Upper lobe of right lung (tissue), 1 donor: ENCODE measurements at regions not wholly inside any gene's neighbourhood (a gene's known extent, or its start where the extent isn't known, plus 50 kb on each side); places are given as distances from the start of the nearest gene placed in this dataset.
"Not testable (repeated sequence)": the region's sequence is repeated elsewhere in the genome, so short reads cannot be mapped to it uniquely, and the experiment has no call there.

Source experiments
- ATAC-seq: fragments of 200-7000 bp; cut with Tn5 transposase; one replicate; pipeline ENCODE4 v1.9.1; 2020; ENCODE audit warnings: mild to moderate bottlenecking, moderate library complexity
- DNase-seq: peaks from one replicate; pipeline ENCODE4 v3.0.0-alpha.2; 2020
- H3K27ac ChIP-seq: fragments of 200-600 bp; one replicate; pipeline ENCODE4 v1.8.0; 2022
- H3K27me3 ChIP-seq: fragments of 200-600 bp; one replicate; pipeline ENCODE4 v1.8.0; 2022; ENCODE audit warnings: mild to moderate bottlenecking
- H3K36me3 ChIP-seq: fragments of 200-600 bp; one replicate; pipeline ENCODE4 v1.8.0; 2022
- H3K4me1 ChIP-seq: fragments of 200-600 bp; one replicate; pipeline ENCODE4 v1.8.0; 2022
- H3K4me3 ChIP-seq: fragments of 200-600 bp; one replicate; pipeline ENCODE4 v1.8.0; 2022; ENCODE audit warnings: mild to moderate bottlenecking
- H3K9me3 ChIP-seq: fragments of 200-600 bp; one replicate; pipeline ENCODE4 v1.8.0; 2022
- CTCF ChIP-seq: fragments of 200-600 bp; IDR thresholded peaks from one replicate; pipeline ENCODE4 v1.8.0; 2022; ENCODE audit warnings: antibody characterized with exemption
- intact Hi-C: fragments of 100-400 bp; cut with DNase I; formaldehyde crosslinking; loops from one replicate; pipeline ENCODE4 v1.11.0; 2022
- donor health status: DM: no; HTN: yes; CAD: no; lungs with severe emphysema.

DNA sequence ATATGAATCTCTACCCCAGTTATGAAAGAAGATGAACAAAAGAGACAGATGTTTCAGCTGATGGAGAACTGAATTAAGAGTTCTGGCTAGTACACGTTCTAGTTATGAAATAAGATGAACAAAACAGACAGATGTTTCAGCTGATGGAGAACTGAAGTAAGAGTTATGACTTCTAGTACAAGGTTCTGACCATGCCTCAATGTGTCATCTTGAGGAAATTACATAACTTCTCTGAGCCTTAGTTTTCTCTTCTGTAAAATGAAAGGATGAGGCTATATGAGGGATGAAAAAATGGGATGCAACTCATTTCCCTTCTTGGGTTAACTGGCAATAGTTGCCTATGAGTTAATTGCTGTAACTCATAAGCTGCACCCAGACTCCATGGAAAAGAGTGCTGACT is 92.9 kb upstream of the WDR75 start:
- H3K27ac ChIP-seq = peak overlapping the region; percentile 9
- no peak for ATAC-seq

GRCh38 chr2:189350540-189351209 is 90.6 kb upstream of the WDR75 start:
- ATAC-seq = peak; percentile 41
- Histone ChIP-seq H3K27me3 (no peaks in the 10 kb centered on the region), H3K36me3 (no peaks in the 10 kb centered on the region), H3K4me1 (no peaks in the 10 kb centered on the region), H3K27ac (peak overlapping the region; percentile 51), H3K4me3 (no peak overlapping the region), H3K9me3 (no peaks in the 10 kb centered on the region)
- no peak for DNase-seq
- no peak for TF ChIP-seq CTCF
- intact Hi-C loops = no loop called here

More for the DNA sequence above, 92.9 kb upstream of the WDR75 start:
- Histone ChIP-seq H3K4me1 (no peaks in the 10 kb centered on the region), H3K9me3 (no peaks in the 10 kb centered on the region), H3K36me3 (no peaks in the 10 kb centered on the region), H3K27me3 (no peaks in the 10 kb centered on the region), H3K4me3 (no peak overlapping the region)
- no peak for TF ChIP-seq CTCF
- intact Hi-C loops = no loop called here
- DNase-seq = no peak

- intact Hi-C loops, H3K4me3 ChIP-seq, H3K9me3 ChIP-seq, H3K4me1 ChIP-seq, H3K36me3 ChIP-seq, H3K27ac ChIP-seq, DNase-seq, H3K27me3 ChIP-seq, ATAC-seq: not testable (repeated sequence)
Measured at GRCh38 chr2:189351933-189352332, 89.3 kb upstream of the WDR75 start.

GRCh38 chr2:189357375-189357774 is 83.9 kb upstream of the WDR75 start:
- not testable (repeated sequence) for DNase-seq

DNA sequence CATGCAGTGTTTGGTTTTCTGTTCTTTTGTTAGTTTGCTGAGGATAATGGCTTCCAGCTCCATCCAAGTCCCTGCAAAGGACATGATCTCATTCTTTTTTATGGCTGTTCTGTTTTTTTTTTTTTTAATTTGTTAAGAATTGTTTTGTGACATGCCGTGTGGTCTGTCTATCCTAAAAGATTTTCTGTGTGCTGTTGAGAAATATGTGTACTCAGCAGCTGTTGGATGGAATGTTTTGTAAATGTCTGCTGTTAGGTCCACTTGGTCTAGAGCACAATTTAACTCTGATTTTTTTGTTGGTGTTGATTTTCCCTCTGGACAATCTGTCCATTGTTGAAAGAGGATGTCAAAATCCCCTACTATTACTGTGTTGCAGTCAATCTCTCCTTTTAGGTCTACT is 80.4 kb upstream of the WDR75 start:
- no peak for TF ChIP-seq CTCF
- no peak overlapping the region for H3K27ac ChIP-seq
- no peaks in the 10 kb centered on the region for H3K9me3 ChIP-seq
- intact Hi-C loops = no loop called here
- no peaks in the 10 kb centered on the region for H3K4me1 ChIP-seq
- H3K36me3 ChIP-seq = no peaks in the 10 kb centered on the region
- DNase-seq = no peak
- no peaks in the 10 kb centered on the region for H3K27me3 ChIP-seq
- H3K4me3 ChIP-seq = no peak overlapping the region
- ATAC-seq = no peak

More at GRCh38 chr2:189357375-189357774, 83.9 kb upstream of the WDR75 start:
- H3K27ac ChIP-seq, ATAC-seq, H3K27me3 ChIP-seq, intact Hi-C loops, H3K4me3 ChIP-seq, H3K36me3 ChIP-seq, H3K9me3 ChIP-seq, H3K4me1 ChIP-seq: not testable (repeated sequence)

DNA sequence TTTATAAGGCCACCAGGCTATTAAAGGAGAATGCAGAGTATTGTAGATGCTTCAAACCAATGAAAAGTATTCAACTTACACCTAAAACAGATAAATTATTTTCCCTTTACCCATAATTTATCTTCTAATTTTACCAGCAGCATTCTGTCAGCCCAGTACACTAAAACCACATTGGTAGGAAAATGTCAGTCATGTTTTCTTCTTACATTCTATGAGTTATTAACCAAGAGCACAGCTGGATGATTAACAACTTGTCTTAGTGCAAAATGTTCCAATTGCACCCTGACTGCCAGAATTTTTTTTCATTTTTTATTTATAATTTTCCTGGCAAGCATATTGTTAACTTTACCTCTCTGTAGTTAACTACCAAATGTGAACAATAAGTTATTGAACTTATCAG is 79.0 kb upstream of the WDR75 start:
- TF ChIP-seq CTCF = no peak
- ATAC-seq (no peak), DNase-seq (no peak)
- Histone ChIP-seq H3K27ac (no peak overlapping the region), H3K27me3 (no peaks in the 10 kb centered on the region), H3K4me3 (no peak overlapping the region), H3K36me3 (no peaks in the 10 kb centered on the region), H3K4me1 (no peaks in the 10 kb centered on the region), H3K9me3 (no peaks in the 10 kb centered on the region)
- intact Hi-C loops = no loop called here

GRCh38 chr2:189363559-189363958 is 77.7 kb upstream of the WDR75 start:
- intact Hi-C loops = no loop called here
- Histone ChIP-seq H3K27me3 (no peaks in the 10 kb centered on the region), H3K9me3 (no peaks in the 10 kb centered on the region), H3K4me1 (no peaks in the 10 kb centered on the region), H3K36me3 (no peaks in the 10 kb centered on the region), H3K27ac (no peak overlapping the region), H3K4me3 (no peak overlapping the region)
- ATAC-seq (peak; percentile 72), DNase-seq (no peak)
- TF ChIP-seq CTCF = no peak
